GM21526 (cell line): ENCODE measurements at regions not wholly inside any gene's neighbourhood (a gene's known extent, or its start where the extent isn't known, plus 50 kb on each side); places are given as distances from the start of the nearest gene placed in this dataset.
"Not testable (repeated sequence)": the region's sequence is repeated elsewhere in the genome, so short reads cannot be mapped to it uniquely, and the experiment has no call there.

ENCODE experiments used
- ATAC-seq: cut with Tn5 transposase; IDR thresholded peaks from one replicate; pipeline ENCODE4 v1.9.1; 2021; ENCODE audit warnings: moderate library complexity; ENCODE audit not compliant: unreplicated experiment, low FRiP score

- ATAC-seq = no peak
These were observed 520.1 kb upstream of the SMC2 start for GRCh38 chr9:103574056-103574455.

GRCh38 chr9:103586721-103587120 lies 507.4 kb upstream of the SMC2 start:
- ATAC-seq = no peak

DNA sequence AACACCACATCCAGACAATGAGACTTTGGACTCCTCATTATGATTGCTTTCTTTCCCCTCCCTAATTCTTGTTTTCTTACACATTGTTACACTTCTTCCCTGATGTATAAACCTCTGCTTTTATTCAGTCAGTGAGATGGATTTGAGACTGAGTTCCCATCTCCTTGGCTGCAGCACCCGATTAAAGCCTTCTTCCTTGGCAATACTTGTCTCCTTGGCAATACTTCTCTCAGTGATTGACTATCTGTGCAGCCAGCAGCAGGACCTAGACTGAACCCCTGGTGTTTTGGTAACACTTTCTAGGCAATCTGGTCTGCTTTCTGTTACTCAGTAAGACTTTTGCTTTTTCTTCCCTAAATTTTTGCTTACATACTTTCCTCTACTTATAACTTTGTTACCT lies 492.8 kb upstream of the SMC2 start:
- no peak for ATAC-seq

- ATAC-seq = not testable (repeated sequence)
These were observed 482.2 kb upstream of the SMC2 start for GRCh38 chr9:103611950-103612349.

DNA sequence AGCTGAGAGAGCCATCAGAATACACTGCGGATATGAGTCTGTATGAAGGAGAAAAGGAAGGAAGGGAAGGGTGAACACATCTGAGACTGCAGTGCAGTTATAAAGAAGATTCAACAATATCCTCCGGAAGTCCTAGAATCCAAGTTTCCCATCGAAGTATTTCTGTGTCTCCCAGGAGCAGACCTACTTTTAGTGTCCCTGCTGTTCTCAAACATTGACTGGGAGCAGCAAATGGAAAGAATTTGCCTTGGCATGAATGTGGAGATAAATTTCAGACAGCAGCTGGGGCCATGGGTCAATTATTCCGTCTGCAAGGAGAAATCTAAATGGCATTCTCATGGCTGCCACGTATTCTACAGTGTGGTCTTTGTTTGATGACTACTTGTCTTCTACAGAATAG lies 478.1 kb upstream of the SMC2 start:
- ATAC-seq = no peak

DNA sequence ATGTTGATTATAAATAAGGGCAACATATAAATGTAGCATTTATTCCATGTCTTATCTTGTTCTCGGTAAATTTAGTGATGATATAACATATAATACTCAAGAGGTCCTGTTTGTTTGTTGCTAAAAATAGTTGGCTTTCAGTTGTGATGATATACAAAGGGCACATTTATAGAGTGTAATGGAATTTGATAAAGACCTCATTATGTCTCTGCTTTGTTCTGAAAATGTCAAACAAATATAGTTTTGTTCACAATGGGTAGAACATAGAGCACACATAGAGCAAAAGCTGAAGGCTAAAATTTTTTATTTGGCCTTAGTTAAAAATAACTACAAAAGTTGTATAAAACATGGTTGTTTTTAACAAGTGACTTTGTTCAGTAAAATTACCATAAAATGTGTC lies 477.1 kb upstream of the SMC2 start:
- ATAC-seq = no peak

GRCh38 chr9:103625161-103625804 lies 468.8 kb upstream of the SMC2 start:
- no peak for ATAC-seq

DNA sequence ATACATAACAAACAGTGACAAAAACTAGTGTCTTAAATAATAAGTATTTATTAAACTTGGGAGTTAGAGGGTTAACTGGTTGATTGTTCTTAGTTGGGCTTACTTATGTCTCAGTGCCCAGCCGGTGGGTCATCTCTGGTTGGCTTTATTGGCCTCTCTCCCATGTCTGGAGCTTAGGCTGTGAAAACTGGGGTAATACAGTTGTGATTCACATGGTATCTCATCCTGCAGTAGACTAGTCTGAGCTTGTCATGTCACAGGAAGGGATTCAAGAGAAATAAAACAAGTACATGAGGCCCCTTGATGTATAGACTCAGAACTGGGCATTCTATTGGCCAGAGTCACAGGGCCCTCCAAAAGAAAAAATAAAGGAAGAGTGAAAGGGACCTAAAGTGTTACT lies 466.4 kb upstream of the SMC2 start:
- no peak for ATAC-seq

DNA sequence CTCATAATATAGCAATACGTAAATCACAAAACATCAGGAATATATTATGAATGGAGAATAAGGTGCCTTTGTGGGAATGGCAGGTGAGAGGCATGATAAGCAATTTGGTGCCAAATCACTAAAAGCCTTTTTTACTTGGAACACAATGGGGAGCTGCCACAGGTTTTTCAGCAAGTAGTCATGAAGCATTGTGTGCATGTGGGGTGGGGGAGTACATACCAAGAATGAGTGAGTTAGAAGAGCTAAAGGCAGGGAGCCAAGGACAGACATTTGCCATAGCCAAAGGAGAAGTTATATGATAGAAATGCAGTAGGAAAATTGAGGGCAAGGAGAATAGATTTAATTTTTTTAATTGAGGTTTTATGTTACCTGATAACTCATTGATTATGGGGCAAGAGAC lies 445.0 kb upstream of the SMC2 start:
- ATAC-seq = no peak

DNA sequence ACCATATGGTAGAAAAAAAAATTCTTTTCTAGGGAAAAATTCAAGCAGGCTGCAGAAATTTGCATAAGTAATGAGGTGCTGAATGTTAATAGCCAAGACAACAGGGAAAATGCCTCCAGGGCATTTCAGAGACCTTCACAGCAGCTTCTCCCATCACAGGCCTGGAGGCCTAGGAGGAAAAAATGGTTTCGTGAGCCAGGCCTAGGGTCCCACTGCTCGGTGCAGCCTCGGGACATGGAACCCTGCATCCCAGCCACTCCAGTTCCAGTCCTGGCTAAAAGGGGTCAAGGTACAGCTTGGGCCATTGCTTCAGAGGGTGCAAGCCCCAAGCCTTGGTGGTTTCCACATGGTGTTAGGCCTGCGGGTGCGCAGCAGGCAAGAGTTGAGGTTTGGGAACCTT lies 436.0 kb upstream of the SMC2 start:
- no peak for ATAC-seq

GRCh38 chr9:103660830-103661229 lies 433.3 kb upstream of the SMC2 start:
- no peak for ATAC-seq

DNA sequence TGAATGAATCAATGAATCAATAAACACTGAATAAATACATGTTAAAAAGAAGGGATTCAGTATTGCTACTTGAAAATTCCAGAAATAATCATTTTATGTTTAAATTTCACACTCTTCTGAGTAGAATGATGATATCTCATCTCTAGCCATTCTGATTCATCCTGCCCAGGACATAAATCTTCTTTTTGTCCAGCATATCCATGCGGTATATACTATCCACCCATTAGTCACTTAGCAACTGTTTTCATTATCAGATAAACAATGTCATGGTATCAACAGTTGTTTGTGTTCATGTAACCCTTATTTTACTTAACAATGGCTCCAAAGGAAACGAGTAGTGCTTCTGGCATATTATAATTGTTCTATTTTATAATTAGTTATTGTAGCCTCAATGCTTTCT lies 432.4 kb upstream of the SMC2 start:
- no peak for ATAC-seq

DNA sequence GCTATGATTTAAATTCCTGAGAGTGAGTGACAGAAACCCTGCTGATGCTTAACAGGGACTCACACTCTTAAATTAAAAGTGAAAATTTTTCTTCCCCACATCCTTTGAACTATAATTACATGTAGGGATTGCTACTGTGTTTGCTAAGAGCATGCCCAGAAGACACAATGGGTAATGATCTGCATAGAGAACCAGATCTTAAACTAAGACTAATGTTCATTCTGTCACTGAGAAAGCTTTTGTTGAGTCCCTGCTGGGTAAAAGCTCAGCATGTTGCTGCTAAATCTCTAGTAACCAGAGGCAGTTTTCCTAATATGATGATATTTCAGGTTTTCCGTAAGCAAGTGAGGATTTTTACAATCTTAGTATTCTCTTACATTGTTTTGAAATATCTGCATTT lies 424.8 kb upstream of the SMC2 start:
- no peak for ATAC-seq

DNA sequence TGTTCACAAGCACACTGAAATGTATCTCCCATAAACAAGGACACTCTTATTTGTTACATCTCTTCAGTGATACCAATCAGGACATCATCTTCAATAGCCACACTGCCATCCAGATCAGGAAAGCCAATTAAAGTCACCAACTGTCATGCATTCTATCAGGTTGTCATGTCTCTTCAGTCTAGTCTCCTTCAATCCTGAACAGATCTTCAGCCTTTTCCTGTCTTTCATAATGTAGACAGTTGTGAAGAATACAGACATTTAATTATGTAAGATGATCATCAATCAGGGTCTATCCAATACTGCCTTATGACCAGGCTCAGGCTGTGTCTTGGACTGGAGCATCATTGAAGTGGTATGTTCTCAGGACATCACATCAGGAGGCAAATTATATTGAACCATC lies 419.8 kb upstream of the SMC2 start:
- no peak for ATAC-seq

DNA sequence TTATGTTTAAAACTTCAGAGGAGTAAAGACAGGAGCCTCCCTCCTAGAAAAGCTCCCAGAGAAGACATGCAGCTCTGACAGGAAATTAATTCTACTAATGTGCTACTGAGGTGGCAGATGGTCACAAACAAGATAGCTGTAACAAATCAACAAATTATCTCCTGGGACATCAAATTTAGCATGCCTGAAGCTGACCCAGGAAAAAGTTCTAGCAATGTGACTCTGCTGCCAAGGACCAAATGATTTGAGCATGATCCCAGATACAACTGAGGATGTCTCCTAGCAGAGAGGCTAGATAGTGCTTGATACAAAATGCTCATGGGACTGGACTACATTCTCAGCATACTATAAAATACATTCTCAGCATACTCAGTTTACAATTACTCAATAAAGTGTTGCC lies 413.5 kb upstream of the SMC2 start:
- no peak for ATAC-seq

DNA sequence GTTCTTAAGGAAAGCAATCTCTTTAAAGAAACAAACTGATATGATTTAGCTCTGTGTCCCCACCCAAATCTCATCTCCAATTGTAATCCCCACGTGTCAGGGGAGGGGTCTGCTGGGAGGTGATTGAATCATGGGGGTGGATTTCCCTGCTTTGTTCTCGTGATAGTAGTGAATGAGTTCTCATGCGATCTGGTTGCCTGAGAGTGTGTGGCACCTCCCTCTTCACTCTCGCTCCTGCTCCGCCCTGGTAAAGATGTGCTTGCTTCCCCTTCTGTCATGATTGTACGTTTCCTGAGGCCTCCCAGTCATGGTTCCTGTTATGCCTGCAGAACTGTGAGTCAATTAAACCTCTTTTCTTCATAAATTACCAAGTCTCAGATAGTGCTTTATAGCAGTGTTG lies 412.7 kb upstream of the SMC2 start:
- ATAC-seq = no peak

- ATAC-seq = no peak
These were observed 393.7 kb upstream of the SMC2 start for GRCh38 chr9:103700195-103700962.

DNA sequence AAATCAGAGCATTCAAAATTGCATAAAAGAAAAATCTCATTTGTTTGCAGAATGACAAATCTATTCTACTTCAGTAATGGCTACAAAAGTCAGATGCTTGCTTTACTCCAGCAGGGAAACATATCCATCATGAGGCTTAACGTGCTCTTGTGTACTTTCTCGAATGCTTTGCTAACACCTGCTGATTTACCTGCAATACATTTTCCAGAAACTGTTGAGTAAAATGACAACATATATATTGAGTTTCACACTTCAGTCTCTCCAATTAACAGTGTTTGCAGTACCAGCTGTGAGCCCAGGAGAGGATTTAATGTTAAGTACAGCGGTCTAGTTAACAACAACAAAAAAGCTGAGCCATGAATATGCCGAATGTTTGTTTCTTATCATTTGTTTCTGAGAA lies 391.5 kb upstream of the SMC2 start:
- no peak for ATAC-seq

DNA sequence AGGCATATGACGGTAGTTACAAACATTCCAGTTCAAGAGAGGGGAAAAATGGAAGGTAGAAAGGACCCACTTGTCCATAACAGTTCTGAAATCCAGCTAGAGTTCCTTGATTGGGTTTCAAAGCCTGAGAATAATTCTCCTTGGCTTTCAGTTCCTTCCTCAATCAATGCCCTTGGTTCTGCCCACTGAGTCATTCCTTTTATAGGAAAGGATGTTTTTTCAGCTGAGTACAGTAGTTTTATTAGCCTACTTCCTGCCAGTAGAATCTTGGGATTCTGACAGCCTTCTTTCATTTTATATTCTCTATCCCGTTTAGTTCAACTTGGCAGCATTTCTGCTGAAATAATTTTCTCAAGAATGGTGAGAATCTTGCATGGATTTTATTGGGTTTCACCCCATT lies 386.9 kb upstream of the SMC2 start:
- ATAC-seq = no peak

DNA sequence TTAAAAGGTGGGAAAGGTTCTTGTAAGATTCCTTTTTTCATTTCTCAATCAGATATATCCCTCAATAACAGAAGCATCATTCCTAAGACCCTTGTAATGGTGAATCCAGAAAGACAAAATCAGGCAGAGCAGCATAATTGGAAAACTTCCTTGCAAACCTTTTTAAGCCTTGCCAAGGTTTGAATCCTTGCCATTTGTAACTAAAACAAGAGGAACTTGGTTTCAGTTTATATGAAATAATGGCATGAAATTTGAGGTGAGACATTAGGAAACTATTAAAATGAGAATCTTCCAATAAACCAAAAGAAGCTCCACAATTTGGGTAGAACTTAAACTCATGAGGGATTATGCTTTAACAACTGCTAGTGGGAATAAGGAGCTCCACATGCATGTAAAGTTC lies 384.7 kb upstream of the SMC2 start:
- ATAC-seq = no peak

DNA sequence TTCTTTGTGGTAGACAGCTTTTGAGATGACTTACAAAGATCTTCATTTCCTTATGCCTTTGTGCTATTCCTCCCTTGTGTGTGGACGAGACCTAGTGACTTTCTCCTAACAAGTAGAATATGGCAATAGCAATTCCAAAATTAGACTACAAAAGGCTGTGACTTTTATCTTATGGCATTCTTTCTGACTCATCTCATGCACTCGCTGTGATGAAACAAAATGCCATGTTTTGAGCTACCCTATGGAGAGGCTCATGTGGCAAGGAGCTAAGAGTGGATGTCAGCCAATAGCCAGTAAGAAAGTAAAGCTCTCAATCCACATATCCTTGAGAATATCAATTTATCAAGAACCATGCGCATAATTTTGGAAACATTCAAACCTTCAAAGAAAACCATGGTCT lies 380.5 kb upstream of the SMC2 start:
- ATAC-seq = no peak

DNA sequence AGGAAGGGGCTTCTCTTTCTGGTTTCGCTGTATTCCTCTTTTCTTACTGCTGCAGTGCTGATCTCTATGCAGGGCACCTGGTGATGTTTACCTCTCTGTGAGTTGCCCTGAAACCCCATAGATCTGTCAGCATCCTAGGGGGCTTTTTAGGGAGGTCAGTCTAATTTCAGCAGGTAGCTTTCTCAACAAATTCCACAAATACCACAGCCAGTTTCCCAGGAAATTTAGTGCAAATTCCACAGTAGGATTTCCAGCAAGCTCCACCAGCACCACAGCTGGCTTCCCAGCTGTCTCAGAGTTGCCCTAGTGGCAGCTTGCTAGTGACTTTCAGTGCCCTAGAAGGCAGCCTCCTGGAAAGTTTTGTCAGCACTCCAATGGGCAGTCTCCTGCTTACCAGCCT lies 379.1 kb upstream of the SMC2 start:
- no peak for ATAC-seq
